Sciatic nerve (tissue), 2 donors: ENCODE measurements at regions not wholly inside any gene's neighbourhood (a gene's known extent, or its start where the extent isn't known, plus 50 kb on each side); places are given as distances from the start of the nearest gene placed in this dataset.
A peak's percentile ranks its signal among the peaks of the same experiment; 100 is the strongest.

Experiments used
- ATAC-seq: fragments of 200-7000 bp; cut with Tn5 transposase; one replicate; pipeline ENCODE4 v1.9.1; 2020; ENCODE audit warnings: mild to moderate bottlenecking, moderate library complexity
- DNase-seq: peaks from one replicate; pipeline ENCODE4 v3.0.0-alpha.2; 2020; ENCODE audit warnings: low spot score
- intact Hi-C: fragments of 100-400 bp; cut with DNase I; formaldehyde crosslinking; loops from one replicate; pipeline ENCODE4 v1.14.2; 2022
- donor health status: DM: no; HTN: no; CAD: no.
- donor health status: DM: no; HTN: no; CAD: no.

DNA sequence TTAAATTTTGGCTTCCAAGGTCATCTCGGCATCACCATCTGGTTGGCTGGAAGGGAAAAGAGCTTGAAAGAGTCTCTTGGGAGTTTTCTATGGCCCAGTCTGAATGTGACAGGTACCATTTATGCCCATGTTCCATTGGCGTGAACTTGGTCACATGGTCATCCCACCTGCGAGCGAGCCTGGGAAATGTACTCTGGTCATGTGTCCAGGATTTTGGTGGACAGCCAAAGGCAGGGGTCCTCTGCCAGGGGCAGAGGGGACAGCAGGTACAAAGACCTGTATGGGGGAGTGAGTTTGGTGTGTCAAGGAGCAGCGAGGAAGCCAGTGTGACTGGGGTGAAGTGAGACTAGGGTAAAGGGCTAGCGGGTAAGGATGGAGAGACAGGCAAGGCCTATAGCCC, 112.6 kb downstream of the CDC5L start:
- no peak for ATAC-seq
- no peak for DNase-seq
- intact Hi-C loops = no loop called here

DNA sequence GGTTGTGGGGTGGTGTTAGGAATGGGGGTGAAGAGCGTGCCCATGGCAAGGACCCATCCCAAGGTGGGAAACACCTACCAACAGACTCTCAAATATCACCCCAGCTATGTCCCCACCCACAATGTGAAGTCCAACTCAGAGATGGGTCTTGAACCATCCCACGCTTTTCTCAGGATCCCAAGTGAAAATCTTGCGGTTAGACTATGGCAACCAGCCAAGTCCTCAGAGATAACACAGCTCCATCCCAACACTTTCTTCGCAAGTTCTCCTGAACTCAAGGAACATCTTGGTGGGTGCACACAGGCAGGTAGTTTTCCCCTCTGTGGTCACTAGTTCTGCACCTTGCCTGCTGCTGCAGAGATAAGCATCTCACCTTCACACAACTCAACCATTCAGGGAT, 116.0 kb downstream of the CDC5L start:
- DNase-seq (no peak), ATAC-seq (no peak)
- intact Hi-C loops = no loop called here

DNA sequence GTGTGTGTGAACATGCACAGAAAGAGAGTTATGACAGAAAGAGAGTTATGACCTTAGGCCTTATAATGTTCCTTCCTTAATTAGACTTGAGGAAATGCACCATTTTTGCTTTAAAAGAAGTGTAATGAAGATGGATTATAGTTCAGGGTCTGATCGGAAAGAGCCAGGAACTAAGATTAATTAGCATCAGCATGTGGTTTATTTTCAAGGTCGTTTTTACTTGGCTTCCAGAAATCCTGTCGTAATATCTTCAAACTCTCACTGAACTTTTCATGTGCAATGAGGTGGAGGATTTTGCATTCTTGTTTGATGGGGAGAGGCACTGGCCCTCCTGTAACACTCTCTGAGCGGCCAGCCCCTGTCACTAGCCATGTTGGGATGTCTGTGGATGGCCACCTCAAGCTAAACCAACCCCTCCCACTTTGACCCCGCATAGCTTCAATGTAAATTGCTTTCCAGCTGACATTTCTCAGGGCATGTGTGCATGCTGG, 116.8 kb downstream of the CDC5L start:
- intact Hi-C loops = no loop called here
- ATAC-seq = no peak

DNA sequence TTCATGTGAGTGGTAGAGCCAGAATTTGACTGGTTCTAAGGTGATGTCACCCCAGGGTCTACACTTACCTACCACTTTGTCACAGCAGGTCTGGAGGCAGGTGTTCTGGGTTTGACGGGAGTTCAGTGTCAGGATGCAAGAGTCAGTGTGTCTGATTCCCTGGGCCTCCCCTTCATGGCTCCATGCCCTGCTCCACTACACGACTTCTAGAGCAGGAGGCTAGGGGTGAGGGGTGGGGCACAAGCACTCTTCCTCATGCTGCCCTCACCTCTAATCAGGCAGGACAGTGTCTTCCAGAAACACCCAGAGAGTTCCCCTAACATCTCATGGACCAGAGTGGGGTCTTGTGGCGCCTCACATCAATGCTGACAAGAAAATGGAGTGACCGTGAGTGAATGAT, 118.2 kb downstream of the CDC5L start:
- DNase-seq = no peak
- intact Hi-C loops = no loop called here
- ATAC-seq = no peak

More for the DNA sequence above, 116.8 kb downstream of the CDC5L start:
- DNase-seq = no peak

DNA sequence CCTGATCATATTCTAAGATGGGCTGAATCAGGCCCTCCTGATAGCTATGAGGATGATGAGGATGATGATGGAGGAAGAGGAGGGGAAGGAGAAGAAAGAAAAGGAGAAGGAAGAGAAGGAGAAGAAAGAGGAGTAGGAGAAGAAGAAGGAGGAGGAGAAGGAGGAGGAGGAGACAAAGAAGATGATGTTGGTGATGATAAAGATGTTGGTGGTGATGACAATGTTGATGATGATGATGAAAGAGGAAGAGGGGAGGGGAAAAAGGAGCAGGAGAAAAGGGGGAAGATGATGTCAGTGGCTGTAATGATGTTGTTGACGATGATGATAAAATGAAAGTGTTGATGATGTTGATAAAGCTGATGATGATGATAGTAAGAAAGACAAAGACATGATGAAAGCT, 119.5 kb downstream of the CDC5L start:
- ATAC-seq = no peak
- DNase-seq = no peak
- intact Hi-C loops = no loop called here

- no peak for DNase-seq
- no peak for ATAC-seq
- intact Hi-C loops = no loop called here
Measured at GRCh38 chr6:44508646-44509045, 121.1 kb downstream of the CDC5L start.

DNA sequence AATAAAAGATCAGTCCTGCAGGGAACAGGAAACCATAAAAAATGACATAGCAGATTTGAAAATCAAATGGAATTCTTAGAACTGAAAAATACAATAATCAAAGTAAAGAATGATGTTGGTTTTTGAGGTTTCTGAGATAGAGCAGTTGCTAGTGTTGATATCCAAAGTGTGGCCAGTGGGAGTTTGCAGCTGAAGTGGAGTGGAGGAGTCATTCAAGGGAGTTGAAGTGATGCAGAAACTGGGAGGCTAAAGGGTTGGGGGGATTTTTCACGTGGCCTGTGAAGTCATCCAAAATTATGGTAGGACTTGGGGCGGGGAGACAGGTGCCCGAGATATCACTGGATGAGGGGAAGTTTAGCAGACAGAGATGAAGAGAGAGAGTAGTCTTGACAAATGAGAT, 123.6 kb downstream of the CDC5L start:
- ATAC-seq = no peak
- DNase-seq = no peak
- intact Hi-C loops = loop anchor here (10.0 kb wide), 1 partner anchor 1304 kb away; no protein-coding TSS in a partner anchor

GRCh38 chr6:44512868-44513741, 125.6 kb downstream of the CDC5L start:
- no peak for DNase-seq

DNA sequence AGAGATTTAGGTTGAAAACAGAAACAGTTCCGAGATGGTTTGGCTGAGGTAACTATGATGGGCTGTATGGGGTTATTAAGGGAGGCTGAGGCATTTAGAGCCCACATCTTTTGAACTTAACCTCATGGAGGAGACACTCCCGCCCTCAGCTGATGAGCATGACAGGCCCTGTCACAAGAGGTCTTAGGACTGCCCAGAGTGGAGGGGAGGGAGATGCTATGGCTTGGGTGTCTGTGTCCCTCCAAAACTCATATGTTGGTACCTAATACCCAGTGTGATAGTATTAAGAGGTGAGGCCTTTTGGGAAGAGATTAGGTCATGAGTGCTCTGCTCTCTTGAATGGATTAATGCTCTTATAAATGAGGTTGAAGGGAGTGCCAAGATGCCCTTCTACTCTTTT, 126.6 kb downstream of the CDC5L start:
- ATAC-seq (no peak), DNase-seq (no peak)
- intact Hi-C loops = loop anchor here (10.0 kb wide), 1 partner anchor 1301 kb away; no protein-coding TSS in a partner anchor

More at GRCh38 chr6:44512868-44513741, 125.6 kb downstream of the CDC5L start:
- intact Hi-C loops = loop anchor here (10.0 kb wide), 1 partner anchor 1302 kb away; no protein-coding TSS in a partner anchor
- peak; percentile 81 for ATAC-seq

DNA sequence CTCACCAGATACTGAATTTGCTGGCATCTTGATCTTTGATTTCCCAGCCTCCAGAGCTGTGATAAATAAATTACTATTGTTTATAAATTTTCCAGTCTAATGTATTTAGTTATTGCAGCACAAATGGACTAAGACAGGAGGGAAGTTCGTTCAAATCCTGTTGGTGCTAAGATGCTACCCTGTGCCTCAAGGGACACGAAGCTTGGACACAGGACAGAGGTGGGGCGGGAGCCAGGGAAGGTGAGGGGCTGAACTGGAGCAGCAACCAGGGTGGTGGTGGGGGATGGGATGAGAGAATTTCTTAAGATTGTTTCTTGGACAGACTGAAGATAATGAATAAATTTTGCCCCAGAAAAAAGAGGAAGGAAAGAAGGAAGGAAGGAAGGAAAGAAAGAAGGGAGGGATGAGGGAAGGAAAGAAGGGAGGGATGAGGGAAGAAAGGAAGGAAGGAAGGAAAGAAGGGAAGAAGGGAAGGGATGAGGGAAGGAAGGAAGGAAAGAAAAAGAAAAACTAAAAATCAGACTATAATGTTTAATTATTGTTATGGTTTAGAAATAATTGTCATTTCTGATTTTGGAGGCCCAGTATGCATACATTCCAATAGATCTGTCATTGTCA, 127.2 kb downstream of the CDC5L start:
- intact Hi-C loops = loop anchor here (10.0 kb wide), 1 partner anchor 1300 kb away; no protein-coding TSS in a partner anchor
- DNase-seq = no peak
- no peak for ATAC-seq

- intact Hi-C loops = no loop called here
- DNase-seq (no peak), ATAC-seq (no peak)
Measured at GRCh38 chr6:44522871-44523270, 135.4 kb downstream of the CDC5L start.

DNA sequence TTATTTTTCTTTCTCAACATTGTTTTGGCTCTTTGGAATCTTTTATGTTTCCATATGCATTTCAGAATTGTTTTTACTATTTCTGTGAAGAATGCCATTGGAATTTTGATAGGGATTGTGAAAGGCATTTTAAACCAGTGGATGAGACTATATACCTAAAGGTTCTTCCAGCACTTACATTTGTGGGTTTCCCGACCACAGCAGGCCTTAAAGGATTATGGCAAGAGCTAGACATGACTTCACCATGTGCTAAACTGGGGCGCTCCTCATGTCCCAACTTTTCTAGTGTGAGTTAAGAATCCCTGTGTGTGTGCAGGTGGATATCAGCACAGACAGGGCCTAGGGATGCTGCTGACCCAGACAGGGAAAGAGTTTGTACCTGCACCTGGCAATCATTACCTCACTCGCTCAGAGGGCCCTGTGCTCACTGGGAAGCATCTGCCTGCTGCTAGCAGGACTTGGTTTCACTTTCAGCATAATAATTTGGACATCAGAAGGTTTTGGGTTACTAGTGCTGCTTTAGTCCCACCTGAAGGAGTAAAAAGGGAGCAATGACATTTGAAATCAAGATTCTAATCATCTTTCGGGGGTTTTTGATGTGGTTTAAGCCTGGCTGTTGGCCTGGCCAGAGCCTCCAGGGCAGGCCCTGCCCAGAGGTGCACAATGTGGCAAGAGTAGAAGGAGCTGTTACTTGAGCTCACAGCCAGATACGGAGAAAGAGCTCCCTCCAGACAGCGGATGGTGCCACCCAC, 137.1 kb downstream of the CDC5L start:
- ATAC-seq (no peak), DNase-seq (no peak)
- intact Hi-C loops = no loop called here

DNA sequence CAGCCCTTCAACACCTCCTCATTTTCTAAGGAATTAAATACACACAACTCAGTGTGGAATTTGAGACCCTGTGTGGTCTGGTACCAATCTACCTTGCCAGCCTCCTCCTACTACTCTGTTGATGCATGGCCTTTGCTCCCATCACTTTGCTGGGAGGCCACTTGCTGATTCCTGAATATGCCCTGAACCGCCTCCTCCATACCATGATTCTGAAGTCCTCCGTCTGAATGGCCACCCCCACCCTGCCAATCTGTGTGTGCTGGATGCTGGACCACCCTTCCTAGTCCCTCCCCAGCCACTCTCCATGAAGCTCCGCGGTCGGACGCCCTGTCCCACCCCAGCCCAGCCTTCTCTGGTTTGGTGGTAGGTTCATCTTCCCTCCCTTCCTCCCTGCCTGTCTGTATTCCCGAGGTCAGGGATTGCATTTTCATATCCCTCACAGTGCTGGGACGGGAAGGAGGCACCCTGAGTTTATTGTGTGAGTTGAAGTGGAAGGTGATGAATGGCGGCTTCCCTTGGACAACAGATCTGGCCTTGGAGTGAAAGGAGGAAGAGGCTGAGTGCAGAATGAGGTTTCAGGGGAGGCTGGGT, 138.3 kb downstream of the CDC5L start:
- intact Hi-C loops = no loop called here
- ATAC-seq = no peak

DNA sequence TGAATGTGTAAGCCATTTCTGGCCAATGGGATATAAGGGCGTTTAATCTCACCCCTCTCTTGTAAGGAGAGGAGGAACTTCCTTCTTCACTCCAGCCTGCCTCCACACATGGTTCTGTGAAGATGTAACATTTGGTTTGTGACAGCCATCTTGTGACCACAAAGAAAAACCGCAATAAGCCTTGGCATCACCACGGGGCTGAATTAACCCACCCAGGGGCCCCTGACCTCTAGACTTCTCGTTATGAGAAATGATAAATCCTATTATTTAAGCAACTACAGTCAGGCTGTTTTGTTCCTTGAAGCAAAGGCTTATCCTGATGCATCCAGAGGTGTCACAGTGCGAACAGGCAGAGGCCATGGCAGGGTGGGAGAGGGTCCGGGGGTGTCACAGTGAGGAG, 139.7 kb downstream of the CDC5L start:
- intact Hi-C loops = no loop called here
- ATAC-seq (no peak), DNase-seq (no peak)

More for the DNA sequence above, 138.3 kb downstream of the CDC5L start:
- no peak for DNase-seq

DNA sequence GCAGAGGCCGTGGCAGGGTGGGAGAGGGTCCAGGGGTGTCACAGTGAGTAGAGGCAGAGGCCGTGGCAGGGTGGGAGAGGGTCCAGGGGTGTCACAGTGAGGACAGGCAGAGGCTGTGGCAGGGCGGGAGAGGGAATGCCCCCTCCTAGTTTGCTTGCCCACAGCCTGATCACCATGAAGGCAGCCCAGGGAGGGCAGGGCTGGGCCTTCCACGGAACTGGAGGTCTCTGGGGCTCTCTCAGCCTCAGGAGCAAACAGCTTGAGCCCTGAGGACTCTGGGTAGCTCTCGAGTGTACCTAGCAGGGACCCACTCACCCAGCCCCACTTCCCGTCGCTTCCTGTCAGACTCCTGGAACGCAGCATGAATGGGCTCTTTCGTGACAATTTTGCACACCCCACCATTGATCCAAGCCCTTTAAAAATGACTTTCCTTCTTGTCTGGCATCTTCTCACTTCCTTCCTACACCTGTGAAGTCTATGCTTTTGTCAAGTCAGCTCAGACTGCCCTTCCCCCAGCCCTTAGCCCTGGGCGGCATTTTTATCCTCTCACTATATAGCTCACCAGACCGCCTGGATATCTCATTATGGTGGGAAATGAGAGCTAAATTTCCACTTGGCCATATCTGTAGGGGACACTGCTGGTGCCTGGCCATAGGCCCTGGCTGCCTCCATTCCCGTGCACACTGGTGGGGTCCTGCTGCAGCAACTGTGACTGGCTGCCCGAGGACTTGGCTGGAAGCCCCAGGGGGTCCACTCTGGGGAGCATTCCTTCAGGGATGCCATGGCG, 140.3 kb downstream of the CDC5L start:
- intact Hi-C loops = no loop called here
- ATAC-seq (no peak), DNase-seq (no peak)

DNA sequence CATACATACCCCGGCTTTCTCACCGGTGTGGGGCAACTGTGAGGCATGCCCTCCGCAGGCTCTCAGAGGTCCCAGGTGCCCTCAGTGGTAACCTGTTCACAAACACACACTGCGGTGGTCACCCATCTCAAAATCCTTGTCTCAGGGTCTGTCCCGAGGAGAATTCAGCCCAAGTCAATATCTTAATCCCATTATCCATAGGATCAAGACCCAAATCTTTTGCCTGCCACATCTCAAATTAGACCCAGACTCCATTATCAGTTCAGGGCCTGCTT, 140.8 kb downstream of the CDC5L start:
- intact Hi-C loops = no loop called here
- ATAC-seq = no peak
- no peak for DNase-seq

DNA sequence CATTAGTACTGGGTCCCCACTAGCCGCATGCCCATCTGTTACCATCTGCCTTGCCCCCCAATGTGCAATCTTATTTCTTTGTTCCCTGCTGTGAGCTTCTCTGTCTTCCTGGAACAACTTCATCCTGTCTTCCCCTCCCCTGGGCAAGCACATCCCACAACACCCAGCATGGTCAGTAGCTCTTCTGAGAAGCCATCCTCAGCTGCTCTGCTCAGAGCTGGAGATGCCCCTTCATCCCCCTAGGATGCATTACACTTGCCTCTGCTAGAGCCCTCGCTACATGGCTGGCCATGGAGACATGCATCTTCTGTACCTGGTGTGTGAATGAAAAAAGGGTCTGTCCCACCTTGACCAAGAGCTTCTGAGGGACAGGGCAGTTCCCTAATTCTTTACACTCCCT, 141.2 kb downstream of the CDC5L start:
- ATAC-seq = no peak
- intact Hi-C loops = no loop called here
- no peak for DNase-seq

- intact Hi-C loops = no loop called here
- ATAC-seq (no peak), DNase-seq (no peak)
Measured at GRCh38 chr6:44529146-44529905, 141.8 kb downstream of the CDC5L start.
